RWPE2 (cell line): ENCODE measurements at regions not wholly inside any gene's neighbourhood (a gene's known extent, or its start where the extent isn't known, plus 50 kb on each side); places are given as distances from the start of the nearest gene placed in this dataset.

Experiments
- ATAC-seq: fragments of 200-7000 bp; cut with Tn5 transposase; 3 replicates; pipeline ENCODE4 v1.9.1; 2021; ENCODE audit warnings: low read depth
- DNase-seq: peaks from one replicate; pipeline ENCODE4 v3.0.0-alpha.2; 2020; ENCODE audit warnings: low spot score
- H3K27ac ChIP-seq: fragments of 450-650 bp; 2 replicates; pipeline ENCODE4 v1.5.1; 2017; ENCODE audit warnings: mild to moderate bottlenecking; ENCODE audit not compliant: poor library complexity, severe bottlenecking
- H3K27me3 ChIP-seq: fragments of 250-450 bp; sonication (Bioruptor Pico); 2 replicates; pipeline ENCODE4 v1.5.1; 2021; ENCODE audit warnings: mild to moderate bottlenecking, moderate library complexity; ENCODE audit not compliant: insufficient read depth, poor library complexity, severe bottlenecking
- H3K36me3 ChIP-seq: fragments of 250-450 bp; sonication (Bioruptor Pico); 2 replicates; pipeline ENCODE4 v1.5.1; 2020; ENCODE audit warnings: low read depth, mild to moderate bottlenecking, moderate library complexity
- H3K4me1 ChIP-seq: fragments of 250-450 bp; sonication (Bioruptor Pico); 2 replicates; pipeline ENCODE4 v1.5.1; 2021; ENCODE audit warnings: mild to moderate bottlenecking, moderate library complexity; ENCODE audit not compliant: insufficient read depth, poor library complexity, severe bottlenecking
- H3K4me3 ChIP-seq: fragments of 250-450 bp; sonication (Bioruptor Pico); 2 replicates; pipeline ENCODE4 v1.5.1; 2021; ENCODE audit warnings: mild to moderate bottlenecking, moderate library complexity; ENCODE audit not compliant: severe bottlenecking
- H3K9me3 ChIP-seq: fragments of 250-450 bp; sonication (Bioruptor Pico); 2 replicates; pipeline ENCODE4 v1.5.1; 2021; ENCODE audit warnings: mild to moderate bottlenecking, moderate library complexity; ENCODE audit not compliant: severe bottlenecking
- TF ChIP-seq, protein P1 (sequence below): fragments of 450-650 bp; IDR thresholded peaks from one replicate; pipeline ENCODE4 v1.5.1; 2017; ENCODE audit warnings: mild to moderate bottlenecking, moderate library complexity; ENCODE audit not compliant: poor library complexity, severe bottlenecking

DNA sequence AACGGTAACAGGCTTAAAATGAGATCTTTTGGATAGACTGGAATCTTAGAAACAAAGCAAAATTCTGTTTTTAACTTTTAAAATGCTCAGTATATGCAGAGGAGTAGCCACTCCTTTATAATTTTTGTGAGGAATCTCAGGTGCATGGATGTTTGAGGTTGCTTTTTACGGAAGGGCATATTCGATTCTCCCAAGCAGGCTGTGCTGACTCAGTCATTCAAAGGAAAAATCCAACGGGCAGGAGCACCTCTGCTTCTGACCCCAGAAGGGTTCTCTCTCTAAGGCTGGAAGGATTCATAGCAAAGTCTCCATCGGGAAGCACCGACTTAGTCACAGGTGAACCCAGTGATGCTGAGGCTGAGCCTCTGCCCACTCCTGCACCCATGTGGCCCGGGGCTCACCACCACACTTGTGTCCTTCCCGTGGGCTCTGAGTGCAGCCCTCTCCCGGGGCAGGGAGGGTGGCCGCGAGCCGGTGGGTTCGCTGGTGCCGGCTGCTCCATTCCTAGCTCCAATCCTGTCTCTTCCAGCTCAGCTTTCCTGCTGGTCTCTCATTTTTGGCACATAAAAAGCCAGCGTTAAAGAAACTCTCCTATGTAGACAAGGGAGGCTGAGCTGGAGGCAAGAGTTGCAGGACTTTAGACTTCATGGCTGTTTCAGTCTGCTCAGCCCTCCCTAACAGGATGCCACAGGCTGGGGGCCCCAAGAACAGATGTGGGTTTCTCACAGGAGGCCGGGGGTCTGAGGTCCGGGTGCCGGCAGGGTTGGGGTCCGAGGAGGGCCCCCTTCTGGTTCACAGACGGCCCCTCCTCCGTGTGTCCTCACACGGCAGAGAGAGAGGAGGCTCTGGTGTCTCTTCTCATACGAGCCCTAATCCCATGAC is 135.6 kb upstream of the LPCAT1 start:
- Histone ChIP-seq H3K4me3 (no peak overlapping the region), H3K9me3 (no peaks in the 10 kb centered on the region), H3K36me3 (no peaks in the 10 kb centered on the region), H3K4me1 (no peaks in the 10 kb centered on the region), H3K27me3 (peaks cover 15% of the 10 kb centered on the region), H3K27ac (no peak overlapping the region)
- DNase-seq: no peak
- TF ChIP-seq, protein P1, sequence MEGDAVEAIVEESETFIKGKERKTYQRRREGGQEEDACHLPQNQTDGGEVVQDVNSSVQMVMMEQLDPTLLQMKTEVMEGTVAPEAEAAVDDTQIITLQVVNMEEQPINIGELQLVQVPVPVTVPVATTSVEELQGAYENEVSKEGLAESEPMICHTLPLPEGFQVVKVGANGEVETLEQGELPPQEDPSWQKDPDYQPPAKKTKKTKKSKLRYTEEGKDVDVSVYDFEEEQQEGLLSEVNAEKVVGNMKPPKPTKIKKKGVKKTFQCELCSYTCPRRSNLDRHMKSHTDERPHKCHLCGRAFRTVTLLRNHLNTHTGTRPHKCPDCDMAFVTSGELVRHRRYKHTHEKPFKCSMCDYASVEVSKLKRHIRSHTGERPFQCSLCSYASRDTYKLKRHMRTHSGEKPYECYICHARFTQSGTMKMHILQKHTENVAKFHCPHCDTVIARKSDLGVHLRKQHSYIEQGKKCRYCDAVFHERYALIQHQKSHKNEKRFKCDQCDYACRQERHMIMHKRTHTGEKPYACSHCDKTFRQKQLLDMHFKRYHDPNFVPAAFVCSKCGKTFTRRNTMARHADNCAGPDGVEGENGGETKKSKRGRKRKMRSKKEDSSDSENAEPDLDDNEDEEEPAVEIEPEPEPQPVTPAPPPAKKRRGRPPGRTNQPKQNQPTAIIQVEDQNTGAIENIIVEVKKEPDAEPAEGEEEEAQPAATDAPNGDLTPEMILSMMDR: no peak
- ATAC-seq: no peak

DNA sequence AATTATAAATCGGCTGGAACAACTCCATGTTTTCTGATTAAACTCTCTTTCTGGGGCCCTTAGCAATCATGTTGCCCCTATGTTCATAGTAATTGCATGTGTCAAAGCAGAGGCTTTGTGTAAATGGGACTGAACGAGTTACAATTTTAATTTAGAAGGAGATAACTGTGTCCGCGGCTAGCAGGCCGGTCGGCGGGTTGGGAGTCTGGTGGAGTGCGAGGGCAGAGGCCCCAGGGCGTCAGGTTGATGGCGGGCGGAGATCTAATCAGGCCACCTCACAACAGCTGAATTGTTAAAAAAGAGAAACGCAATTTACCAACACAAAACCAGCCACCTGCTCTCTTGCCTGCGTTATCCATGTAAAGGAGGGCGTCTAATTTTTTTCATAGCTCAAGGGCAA is 134.9 kb upstream of the LPCAT1 start:
- DNase-seq (no peak), ATAC-seq (no peak)
- no peak overlapping the region for H3K27ac ChIP-seq
- no peaks in the 10 kb centered on the region for H3K9me3 ChIP-seq
- no peak overlapping the region for H3K4me3 ChIP-seq
- TF ChIP-seq, protein P1: no peak
- H3K4me1 ChIP-seq: no peaks in the 10 kb centered on the region
- H3K27me3 ChIP-seq: peaks cover 19% of the 10 kb centered on the region
- H3K36me3 ChIP-seq: no peaks in the 10 kb centered on the region

GRCh38 chr5:1657161-1657741 is 133.5 kb upstream of the LPCAT1 start:
- DNase-seq: no peak
- TF ChIP-seq, protein P1: no peak
- Histone ChIP-seq H3K4me3 (no peak overlapping the region), H3K9me3 (no peaks in the 10 kb centered on the region), H3K36me3 (no peaks in the 10 kb centered on the region), H3K4me1 (no peaks in the 10 kb centered on the region), H3K27ac (no peak overlapping the region), H3K27me3 (peaks cover 28% of the 10 kb centered on the region)
- no peak for ATAC-seq

GRCh38 chr5:1656271-1656975 is 132.7 kb upstream of the LPCAT1 start:
- H3K4me3 ChIP-seq: no peak overlapping the region
- ATAC-seq: no peak
- TF ChIP-seq, protein P1: no peak
- no peak overlapping the region for H3K27ac ChIP-seq
- no peaks in the 10 kb centered on the region for H3K9me3 ChIP-seq
- H3K4me1 ChIP-seq: no peaks in the 10 kb centered on the region
- no peaks in the 10 kb centered on the region for H3K36me3 ChIP-seq
- H3K27me3 ChIP-seq: peaks cover 28% of the 10 kb centered on the region
- no peak for DNase-seq
